Right hindlimb (tissue), 1 donor: ENCODE measurements at regions not wholly inside any gene's neighbourhood (a gene's known extent, or its start where the extent isn't known, plus 50 kb on each side); places are given as distances from the start of the nearest gene placed in this dataset.

Source experiments
- DNase-seq: peaks from one replicate; pipeline ENCODE4 v3.0.0-alpha.2; 2018

DNA sequence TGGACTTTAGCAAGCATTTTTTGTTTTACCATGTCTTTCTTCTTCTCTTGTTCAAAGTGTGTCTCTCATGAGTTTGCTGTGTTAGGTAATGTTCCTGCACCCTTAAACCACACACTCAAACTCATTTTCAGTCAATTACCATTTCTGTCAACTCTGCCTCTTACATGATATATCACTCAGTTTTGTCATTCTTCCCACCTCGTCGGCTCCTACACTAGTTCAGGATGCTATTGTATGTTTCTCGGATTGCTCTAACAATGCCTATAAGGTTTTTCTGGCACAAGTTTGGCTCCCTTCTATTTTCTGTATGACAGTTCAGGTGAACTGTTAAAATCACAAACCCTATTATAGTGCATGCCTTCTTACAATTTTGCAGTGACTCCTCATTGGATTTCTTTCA is 260.8 kb upstream of the NAV3 start:
- no peak for DNase-seq

DNA sequence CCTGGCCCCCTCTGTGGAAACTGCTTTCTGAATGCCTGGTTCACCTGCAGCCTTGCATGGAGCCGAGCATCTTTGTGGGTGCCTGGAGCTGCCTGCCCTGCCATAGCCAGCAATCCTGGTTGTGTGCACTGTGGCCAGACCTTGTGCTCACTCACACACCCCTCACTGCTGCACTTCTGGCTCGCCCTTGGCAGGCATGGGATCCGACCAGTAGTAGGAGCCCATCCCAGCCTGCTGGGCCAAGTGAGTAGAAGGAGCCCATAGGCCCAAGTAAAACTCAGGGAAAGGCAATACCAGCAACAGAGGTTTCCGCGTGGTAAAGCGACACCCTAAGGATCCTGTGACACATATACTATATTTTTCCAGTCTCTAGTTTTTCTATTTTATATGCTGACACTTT is 270.0 kb upstream of the NAV3 start:
- DNase-seq: no peak

GRCh38 chr12:77559400-77560074 is 271.2 kb upstream of the NAV3 start:
- DNase-seq: no peak

GRCh38 chr12:77555074-77555473 is 275.6 kb upstream of the NAV3 start:
- DNase-seq: no peak

DNA sequence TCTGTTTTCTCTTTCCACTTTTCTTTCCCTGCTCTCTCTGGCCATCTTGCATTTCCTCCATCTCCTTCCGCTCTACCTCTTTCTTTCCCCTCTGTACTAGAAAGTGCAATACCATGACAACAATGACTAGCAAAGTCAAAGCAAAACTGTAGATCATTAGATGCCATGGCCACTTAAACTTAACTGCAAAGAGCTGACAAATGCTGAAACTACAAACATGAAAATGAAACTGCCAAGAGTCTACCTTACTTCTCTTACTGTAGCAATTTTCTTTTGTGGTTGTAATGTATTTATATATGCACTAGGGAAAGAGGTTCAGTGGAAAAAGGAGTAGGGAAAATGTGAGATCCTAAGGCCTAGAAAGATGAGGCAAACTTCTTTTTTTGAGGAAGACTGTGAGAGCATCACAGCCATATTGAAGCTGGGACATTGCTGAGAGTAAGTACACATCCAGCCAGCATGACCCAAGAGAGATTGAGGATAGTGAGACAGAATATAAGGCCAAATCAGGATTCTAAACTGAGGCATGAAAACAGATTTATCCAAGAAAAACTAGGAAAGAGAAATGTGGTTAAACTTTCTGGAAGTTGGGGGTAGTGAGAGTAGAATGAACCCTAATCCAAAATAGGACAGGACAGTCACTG is 276.6 kb upstream of the NAV3 start:
- no peak for DNase-seq

- no peak for DNase-seq
Observed at GRCh38 chr12:77549383-77550128, 281.1 kb upstream of the NAV3 start.

DNA sequence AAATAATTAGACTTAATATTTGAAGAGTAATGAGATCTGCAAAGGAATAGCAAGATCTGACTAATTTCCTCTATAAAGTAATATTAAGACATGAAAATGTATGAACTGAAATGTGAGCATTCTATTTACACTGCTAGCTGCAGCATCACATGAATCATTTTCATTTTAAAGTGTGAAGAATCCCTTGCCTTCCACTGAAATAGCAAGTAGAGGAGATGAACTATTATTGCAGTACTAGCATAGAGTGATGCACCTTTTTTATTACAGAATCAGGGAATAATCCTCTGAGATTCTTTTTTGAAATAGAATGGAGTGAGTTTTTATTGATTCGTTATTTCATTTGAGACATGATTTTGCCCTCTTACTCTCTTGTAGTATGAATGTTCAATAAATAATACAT is 281.9 kb upstream of the NAV3 start:
- no peak for DNase-seq

DNA sequence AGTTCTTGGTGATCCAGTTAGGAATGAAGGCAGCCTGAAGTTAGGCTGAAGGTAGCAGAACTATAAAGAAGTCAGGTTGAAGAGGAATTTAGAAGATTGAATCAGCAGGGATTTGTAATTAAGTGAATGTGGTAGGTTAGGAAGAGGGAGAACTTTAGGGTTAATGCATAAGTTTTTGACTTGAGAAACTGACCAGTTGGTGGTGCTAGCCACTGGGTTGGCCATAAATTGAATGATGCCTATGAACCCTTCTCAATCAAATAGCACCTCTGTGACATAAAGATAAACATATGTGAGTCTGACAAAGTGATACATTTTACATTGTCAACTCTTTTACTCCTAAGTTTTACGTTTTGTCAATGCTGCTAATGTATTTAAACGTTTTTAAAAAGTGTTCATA is 290.6 kb upstream of the NAV3 start:
- DNase-seq: no peak

GRCh38 chr12:77537663-77538062 is 293.0 kb upstream of the NAV3 start:
- no peak for DNase-seq

- DNase-seq: no peak
Observed at GRCh38 chr12:77535734-77536133, 295.0 kb upstream of the NAV3 start.

DNA sequence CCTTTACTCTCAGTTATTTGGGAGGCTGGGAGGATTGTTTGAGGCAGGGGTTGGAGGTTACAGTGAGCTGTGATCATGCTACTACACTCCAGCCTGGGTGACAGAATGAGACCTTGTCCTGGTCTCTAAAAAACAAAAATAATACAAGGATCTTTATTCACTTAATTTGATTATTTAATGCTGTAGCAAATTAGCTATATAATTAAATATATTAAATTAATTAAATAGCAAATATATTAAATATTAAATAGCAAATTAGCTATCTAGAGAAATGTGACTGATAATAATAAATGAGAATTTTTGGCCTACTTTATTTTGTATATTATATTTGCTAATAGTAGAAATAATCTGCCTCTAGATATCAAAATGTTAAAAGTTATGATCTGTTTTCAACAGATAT is 298.8 kb upstream of the NAV3 start:
- no peak for DNase-seq

DNA sequence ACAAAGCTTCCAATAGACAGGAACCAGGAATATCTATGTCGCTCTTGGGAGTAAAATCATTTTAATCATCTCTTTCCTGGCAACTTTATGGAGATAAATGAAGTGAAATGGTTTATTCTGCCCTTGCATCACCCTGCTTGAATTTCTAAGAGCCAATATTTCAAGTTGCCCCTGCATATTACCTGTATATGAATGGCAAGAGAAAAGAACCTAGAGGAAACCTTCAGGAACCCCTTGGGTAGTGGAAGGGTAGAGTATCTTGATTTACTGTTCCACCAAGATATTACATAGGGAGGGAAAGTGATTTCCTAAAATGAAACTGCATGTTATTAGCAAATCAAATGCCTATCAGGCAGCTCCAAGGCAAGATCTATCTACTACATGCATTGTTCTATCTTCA is 308.4 kb upstream of the NAV3 start:
- DNase-seq: no peak

- DNase-seq: no peak
Observed at GRCh38 chr12:77521508-77522115, 309.1 kb upstream of the NAV3 start.

- DNase-seq: no peak
Observed at GRCh38 chr12:77514511-77514910, 316.2 kb upstream of the NAV3 start.

- no peak for DNase-seq
Observed at GRCh38 chr12:77510985-77511384, 319.7 kb upstream of the NAV3 start.

- no peak for DNase-seq
Observed at GRCh38 chr12:77504466-77504865, 326.2 kb upstream of the NAV3 start.

DNA sequence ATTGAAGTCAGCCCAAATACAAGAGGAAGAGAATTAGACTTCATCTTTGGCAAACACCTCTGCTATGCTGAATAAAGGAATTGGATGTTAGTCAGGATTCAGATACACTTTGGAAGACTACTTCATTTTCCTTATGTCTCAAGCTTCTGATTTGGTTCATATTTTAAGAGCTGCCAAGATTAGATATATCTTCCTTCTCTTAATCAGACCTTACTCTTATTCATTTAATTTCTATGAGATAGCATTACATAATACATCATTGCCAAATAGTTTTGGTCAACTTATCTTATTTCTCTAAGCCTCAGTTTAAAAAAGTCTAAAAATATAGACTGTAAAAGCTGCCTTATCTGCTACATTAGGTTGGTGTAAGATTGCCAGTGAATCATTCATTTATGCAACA is 330.6 kb upstream of the NAV3 start:
- DNase-seq: no peak

- no peak for DNase-seq
Observed at GRCh38 chr12:77497647-77498046, 333.0 kb upstream of the NAV3 start.

- no peak for DNase-seq
Observed at GRCh38 chr12:77496714-77497113, 334.0 kb upstream of the NAV3 start.

DNA sequence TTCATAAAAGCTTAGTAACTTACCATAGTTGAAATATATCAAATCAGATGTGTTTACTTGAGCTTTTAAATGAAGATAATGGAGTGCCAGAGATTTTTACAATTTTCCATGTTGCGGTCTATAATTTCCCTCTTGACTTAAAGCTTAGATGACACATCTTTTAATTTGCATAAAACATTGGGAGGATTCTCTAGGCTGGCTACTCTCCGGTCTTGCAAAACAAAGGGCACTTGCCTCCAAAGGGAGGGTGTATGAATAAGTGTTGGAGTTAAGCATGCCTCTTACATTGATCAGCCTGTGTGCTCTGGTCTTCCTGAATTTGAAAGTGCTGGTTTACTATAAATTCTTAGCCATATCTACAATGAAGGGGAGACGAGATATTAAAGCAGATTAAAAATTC is 336.4 kb upstream of the NAV3 start:
- DNase-seq: no peak

GRCh38 chr12:77493302-77494168 is 337.2 kb upstream of the NAV3 start:
- no peak for DNase-seq

DNA sequence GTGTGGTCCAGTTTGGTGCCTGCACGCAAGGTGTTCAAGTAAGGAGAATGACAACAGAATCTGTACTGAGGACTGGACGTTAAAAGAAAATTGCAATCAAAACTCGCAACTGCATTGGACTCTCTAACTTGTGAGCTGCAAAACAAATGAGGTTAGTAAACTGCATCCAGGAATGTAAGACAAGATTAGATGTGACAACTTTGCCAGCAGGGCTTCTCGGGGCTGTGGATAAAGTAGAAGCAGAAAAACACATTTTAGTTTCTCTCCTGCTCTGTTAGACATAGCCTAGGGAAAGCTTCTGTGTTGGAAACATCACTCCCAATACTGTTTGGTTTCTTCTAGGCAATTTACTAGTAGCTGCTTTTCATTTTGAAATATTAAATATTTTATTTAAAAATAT is 338.2 kb upstream of the NAV3 start:
- DNase-seq: no peak
